ENCODE measurements at regions not wholly inside any gene's neighbourhood (a gene's known extent, or its start where the extent isn't known, plus 50 kb on each side); places are given as distances from the start of the nearest gene placed in this dataset.

DNA sequence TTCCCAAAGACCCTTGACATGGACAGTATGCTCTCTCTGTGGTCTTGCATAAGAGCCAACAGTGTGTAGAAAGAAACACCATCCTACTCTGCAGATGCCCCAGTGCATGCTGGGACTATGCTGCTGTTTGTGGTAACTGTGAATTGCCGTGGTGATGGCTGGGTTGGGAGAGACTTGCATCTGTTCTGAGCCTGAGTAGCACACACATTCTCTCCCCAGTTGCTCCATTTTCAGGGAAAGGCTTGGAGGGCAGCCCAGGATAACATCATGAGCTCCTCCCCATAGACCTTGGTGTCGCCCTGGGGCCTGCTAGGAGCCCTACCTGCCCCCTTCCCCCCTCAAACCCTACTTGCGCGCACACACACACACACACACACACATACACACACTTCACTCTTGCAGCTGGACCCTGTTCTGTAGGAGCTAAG is 120.9 kb upstream of the IPO9 start:
- Histone ChIP-seq H3K27me3 (no peaks in the 10 kb centered on the region), H3K9me3 (replicated peaks in 1 of 3) (no peaks in the 10 kb centered on the region), H3K27ac (no peak overlapping the region), H3K36me3 (replicated peaks in 1 of 2) (no peaks in the 10 kb centered on the region), H3K4me3 (no peak overlapping the region), H3K4me1 (replicated peaks in 1 of 2) (peaks cover 3 to 32% of the 10 kb centered on the region in 2 donors)
- WGBS, 4 donors = 65 to 82% (median 73%) methylated on average over 4 of the region's 4 CpGs
- intact Hi-C loops (cut with DNase I) = loop anchor here (2.0 kb wide), 2 partner anchors 85 to 87 kb away; no protein-coding TSS in a partner anchor
- TF ChIP-seq, protein P1, sequence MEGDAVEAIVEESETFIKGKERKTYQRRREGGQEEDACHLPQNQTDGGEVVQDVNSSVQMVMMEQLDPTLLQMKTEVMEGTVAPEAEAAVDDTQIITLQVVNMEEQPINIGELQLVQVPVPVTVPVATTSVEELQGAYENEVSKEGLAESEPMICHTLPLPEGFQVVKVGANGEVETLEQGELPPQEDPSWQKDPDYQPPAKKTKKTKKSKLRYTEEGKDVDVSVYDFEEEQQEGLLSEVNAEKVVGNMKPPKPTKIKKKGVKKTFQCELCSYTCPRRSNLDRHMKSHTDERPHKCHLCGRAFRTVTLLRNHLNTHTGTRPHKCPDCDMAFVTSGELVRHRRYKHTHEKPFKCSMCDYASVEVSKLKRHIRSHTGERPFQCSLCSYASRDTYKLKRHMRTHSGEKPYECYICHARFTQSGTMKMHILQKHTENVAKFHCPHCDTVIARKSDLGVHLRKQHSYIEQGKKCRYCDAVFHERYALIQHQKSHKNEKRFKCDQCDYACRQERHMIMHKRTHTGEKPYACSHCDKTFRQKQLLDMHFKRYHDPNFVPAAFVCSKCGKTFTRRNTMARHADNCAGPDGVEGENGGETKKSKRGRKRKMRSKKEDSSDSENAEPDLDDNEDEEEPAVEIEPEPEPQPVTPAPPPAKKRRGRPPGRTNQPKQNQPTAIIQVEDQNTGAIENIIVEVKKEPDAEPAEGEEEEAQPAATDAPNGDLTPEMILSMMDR (IDR thresholded peaks at IDR 0.05) = no peak
- TF ChIP-seq POLR2A (IDR thresholded peaks at IDR 0.05) = no peak
- DNase-seq = peak in 1 of 7 donors; percentile 67

DNA sequence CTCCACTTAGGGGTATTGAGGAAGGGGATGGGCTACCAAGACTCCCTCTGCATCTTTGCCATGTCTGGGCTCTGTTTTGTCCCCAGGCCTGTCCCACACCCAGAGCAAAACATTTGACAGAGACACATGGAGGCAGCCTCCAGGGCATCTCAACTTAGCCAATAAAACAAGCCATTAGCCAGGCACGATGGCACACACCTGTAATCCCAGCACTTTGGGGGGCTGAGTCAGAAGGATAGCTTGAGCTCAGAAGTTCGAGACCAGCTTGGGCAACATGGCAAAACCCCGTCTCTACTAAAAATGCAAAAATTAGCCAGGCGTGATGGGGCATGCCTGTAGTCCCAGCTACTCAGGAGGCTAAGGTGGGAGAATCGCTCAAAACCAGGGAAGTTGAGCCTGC is 120.3 kb upstream of the IPO9 start:
- TF ChIP-seq POLR2A (IDR thresholded peaks at IDR 0.05) = no peak
- TF ChIP-seq, protein P1 (IDR thresholded peaks at IDR 0.05) = no peak
- Histone ChIP-seq H3K27ac (no peak overlapping the region), H3K4me3 (no peak overlapping the region), H3K9me3 (replicated peaks in 1 of 3) (no peaks in the 10 kb centered on the region), H3K27me3 (no peaks in the 10 kb centered on the region), H3K4me1 (replicated peaks in 1 of 2) (peaks cover 9 to 32% of the 10 kb centered on the region in 2 donors), H3K36me3 (replicated peaks in 1 of 2) (no peaks in the 10 kb centered on the region)
- no peak for DNase-seq
- WGBS, 4 donors = 76 to 83% (median 81%) methylated on average over 5 of the region's 5 CpGs
- intact Hi-C loops (cut with DNase I) = loop anchor here (2.0 kb wide), 2 partner anchors 84 to 86 kb away; no protein-coding TSS in a partner anchor

DNA sequence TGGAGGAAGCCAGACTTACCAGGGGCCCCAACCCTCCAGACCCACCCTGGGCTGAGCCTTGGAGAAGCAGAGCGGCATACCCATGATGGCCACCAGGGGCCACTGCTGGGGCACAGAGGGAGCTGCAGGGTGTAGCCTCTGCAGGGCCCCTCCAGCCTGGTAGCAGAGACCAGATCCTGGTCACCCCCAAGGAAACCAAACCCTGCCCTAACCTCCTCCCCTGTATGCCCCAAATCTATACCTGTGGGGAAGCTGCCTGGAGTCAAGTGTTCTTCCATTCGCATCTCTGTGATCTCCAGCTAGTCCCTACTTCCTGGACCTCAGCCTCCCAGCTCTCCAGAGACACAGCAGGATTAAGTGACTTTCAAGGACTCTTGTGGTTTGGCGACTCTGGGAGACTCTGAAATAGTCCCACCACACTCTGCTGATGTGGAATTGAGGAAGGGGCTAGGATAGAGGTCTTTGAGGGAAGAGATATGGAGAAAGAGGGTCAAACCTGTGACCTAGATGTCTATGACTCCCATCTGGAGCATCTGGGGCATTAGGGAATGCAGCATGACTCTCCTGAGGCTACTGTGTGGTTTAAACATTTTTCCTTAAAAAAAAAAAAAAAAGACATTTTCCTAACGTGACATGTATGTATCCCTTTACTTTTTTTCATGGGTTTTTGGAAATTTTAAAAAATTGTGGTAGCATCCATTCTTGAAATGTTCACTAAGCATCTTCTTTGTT is 119.2 kb upstream of the IPO9 start:
- Histone ChIP-seq H3K4me3 (no peak overlapping the region), H3K36me3 (replicated peaks in 1 of 2) (no peaks in the 10 kb centered on the region), H3K27ac (peak overlapping the region in 1 of 5 donors; percentile 9), H3K4me1 (replicated peaks in 1 of 2) (peaks cover 18 to 38% of the 10 kb centered on the region in 2 donors), H3K27me3 (no peaks in the 10 kb centered on the region), H3K9me3 (replicated peaks in 1 of 3) (no peaks in the 10 kb centered on the region)
- peak; percentile 61 to 83 (median 73) for DNase-seq
- TF ChIP-seq, protein P1 (IDR thresholded peaks at IDR 0.05) = peak; percentile 78 to 96 (median 88)
- TF ChIP-seq POLR2A (IDR thresholded peaks at IDR 0.05) = no peak
- WGBS, 4 donors = 49 to 64% (median 57%) methylated on average over 3 to 4 of the region's 4 CpGs
- intact Hi-C loops (cut with DNase I) = loop anchor here (2.0 kb wide), 2 partner anchors 83 to 85 kb away; no protein-coding TSS in a partner anchor

- no peaks in the 10 kb centered on the region for H3K9me3 ChIP-seq (replicated peaks in 1 of 3)
- H3K36me3 ChIP-seq (replicated peaks in 1 of 2) = no peaks in the 10 kb centered on the region
- DNase-seq = no peak
- H3K4me1 ChIP-seq (replicated peaks in 1 of 2) = peaks cover 26 to 50% of the 10 kb centered on the region in 2 donors
- TF ChIP-seq, protein P1 (IDR thresholded peaks at IDR 0.05) = no peak
- no peak for TF ChIP-seq POLR2A (IDR thresholded peaks at IDR 0.05)
- WGBS, 4 donors = 74 to 90% (median 82%) methylated on average over 5 to 8 of the region's 8 CpGs
- H3K27me3 ChIP-seq = no peaks in the 10 kb centered on the region
- H3K4me3 ChIP-seq = no peak overlapping the region
- peak overlapping the region in 1 of 5 donors; percentile 41 for H3K27ac ChIP-seq
- intact Hi-C loops (cut with DNase I) = no loop called here
These were observed 118.0 kb upstream of the IPO9 start for GRCh38 chr1:201710632-201711597.
